Endometrium (tissue), 2 donors: ENCODE measurements at regions not wholly inside any gene's neighbourhood (a gene's known extent, or its start where the extent isn't known, plus 50 kb on each side); places are given as distances from the start of the nearest gene placed in this dataset.

Experiments
- FAIRE-seq: peaks from 2 replicates; lab custom pipeline; 2012; peaks lifted over from hg19 to GRCh38; lab: Jason Lieb, UNC
- donor health status: control.
- donor health status: control.

DNA sequence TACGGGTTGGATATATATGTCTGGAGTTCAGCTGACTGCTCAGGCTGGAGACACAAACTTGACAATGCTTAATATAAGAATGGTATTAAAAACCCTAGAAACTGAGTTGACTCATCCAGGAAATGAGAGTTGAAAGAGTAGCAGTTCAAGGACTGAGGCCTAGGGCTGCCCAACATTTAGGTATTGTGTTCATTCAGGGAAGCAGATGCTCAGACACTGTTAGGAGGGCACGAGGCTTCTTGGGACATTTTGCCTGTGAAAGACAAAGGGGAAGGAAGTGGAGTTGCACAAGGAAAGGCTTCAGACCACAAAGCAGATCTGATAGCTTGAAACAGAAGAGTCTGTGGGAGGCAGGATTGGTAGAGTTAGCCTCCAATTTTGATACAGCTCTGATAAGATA lies 52.0 kb upstream of the HS3ST1 start:
- FAIRE-seq = no peak
